ENCODE measurements at regions not wholly inside any gene's neighbourhood (a gene's known extent, or its start where the extent isn't known, plus 50 kb on each side); places are given as distances from the start of the nearest gene placed in this dataset.

GRCh38 chr19:34034318-34034846 lies 137.9 kb upstream of the LSM14A start (continued):
- TF ChIP-seq, protein P1, sequence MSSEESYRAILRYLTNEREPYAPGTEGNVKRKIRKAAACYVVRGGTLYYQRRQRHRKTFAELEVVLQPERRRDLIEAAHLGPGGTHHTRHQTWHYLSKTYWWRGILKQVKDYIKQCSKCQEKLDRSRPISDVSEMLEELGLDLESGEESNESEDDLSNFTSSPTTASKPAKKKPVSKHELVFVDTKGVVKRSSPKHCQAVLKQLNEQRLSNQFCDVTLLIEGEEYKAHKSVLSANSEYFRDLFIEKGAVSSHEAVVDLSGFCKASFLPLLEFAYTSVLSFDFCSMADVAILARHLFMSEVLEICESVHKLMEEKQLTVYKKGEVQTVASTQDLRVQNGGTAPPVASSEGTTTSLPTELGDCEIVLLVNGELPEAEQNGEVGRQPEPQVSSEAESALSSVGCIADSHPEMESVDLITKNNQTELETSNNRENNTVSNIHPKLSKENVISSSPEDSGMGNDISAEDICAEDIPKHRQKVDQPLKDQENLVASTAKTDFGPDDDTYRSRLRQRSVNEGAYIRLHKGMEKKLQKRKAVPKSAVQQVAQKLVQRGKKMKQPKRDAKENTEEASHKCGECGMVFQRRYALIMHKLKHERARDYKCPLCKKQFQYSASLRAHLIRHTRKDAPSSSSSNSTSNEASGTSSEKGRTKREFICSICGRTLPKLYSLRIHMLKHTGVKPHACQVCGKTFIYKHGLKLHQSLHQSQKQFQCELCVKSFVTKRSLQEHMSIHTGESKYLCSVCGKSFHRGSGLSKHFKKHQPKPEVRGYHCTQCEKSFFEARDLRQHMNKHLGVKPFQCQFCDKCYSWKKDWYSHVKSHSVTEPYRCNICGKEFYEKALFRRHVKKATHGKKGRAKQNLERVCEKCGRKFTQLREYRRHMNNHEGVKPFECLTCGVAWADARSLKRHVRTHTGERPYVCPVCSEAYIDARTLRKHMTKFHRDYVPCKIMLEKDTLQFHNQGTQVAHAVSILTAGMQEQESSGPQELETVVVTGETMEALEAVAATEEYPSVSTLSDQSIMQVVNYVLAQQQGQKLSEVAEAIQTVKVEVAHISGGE (CRISPR knock-in tag; IDR thresholded peaks at IDR 0.05): no peak
- TF ChIP-seq, protein P2, sequence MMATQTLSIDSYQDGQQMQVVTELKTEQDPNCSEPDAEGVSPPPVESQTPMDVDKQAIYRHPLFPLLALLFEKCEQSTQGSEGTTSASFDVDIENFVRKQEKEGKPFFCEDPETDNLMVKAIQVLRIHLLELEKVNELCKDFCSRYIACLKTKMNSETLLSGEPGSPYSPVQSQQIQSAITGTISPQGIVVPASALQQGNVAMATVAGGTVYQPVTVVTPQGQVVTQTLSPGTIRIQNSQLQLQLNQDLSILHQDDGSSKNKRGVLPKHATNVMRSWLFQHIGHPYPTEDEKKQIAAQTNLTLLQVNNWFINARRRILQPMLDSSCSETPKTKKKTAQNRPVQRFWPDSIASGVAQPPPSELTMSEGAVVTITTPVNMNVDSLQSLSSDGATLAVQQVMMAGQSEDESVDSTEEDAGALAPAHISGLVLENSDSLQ (IDR thresholded peaks at IDR 0.05): no peak

- no peak overlapping the region for H3K27ac ChIP-seq (ENCODE audit: control insufficient read depth, insufficient read depth)
- H3K4me2 ChIP-seq (ENCODE audit: control insufficient read depth, insufficient read depth): no peak overlapping the region
- in situ Hi-C loops (cut with MboI): no loop called here
- no peaks in the 10 kb centered on the region for H3K27me3 ChIP-seq (replicated peaks in 1 of 2; ENCODE audit: control insufficient read depth in 2 of 2, insufficient read depth in 2 of 2, low read length in 1 of 2)
- WGBS (ENCODE audit: insufficient coverage, insufficient replicate concordance, low lambda C conversion rate, missing lambda C conversion rate): 5% methylated on average over 15 of the region's 15 CpGs
- ATAC-seq (peak; percentile 78), FAIRE-seq (no peak), DNase-seq (ENCODE audit: low read depth, low spot score) (no peak)
- H3K4me3 ChIP-seq: no peak overlapping the region
- H3K4me1 ChIP-seq (ENCODE audit: control insufficient read depth, insufficient read depth, low read length): no peaks in the 10 kb centered on the region
- H3K36me3 ChIP-seq (ENCODE audit: control insufficient read depth in 2 of 2, insufficient read depth in 2 of 2, low read length in 1 of 2): no peaks in the 10 kb centered on the region
- H3K9me3 ChIP-seq (replicated peaks; ENCODE audit: control insufficient read depth, insufficient read depth, low read length): no peaks in the 10 kb centered on the region
- CTCF ChIA-PET: interaction anchor here (0.6 to 3.8 kb wide), 18 partner anchors 10 to 103 kb away, joined by 3 to 23 read pairs (median 4); no protein-coding TSS in a partner anchor
- intact Hi-C loops (cut with micrococcal nuclease; ENCODE audit: unreplicated experiment): loop anchor here (1.0 to 2.0 kb wide), 2 partner anchors 55 to 103 kb away; no protein-coding TSS in a partner anchor
- SMC1A ChIA-PET (ENCODE audit: uncharacterized antibody, unreplicated experiment): interaction anchor here (0.6 to 2.1 kb wide), 8 partner anchors 28 to 364 kb away, joined by 3 to 7 read pairs (median 4); no protein-coding TSS in a partner anchor
- no peaks in the 10 kb centered on the region for H4K20me1 ChIP-seq (ENCODE audit: control insufficient read depth, insufficient read depth)
- H3K79me2 ChIP-seq (ENCODE audit: control insufficient read depth, insufficient read depth, low read length): no peaks in the 10 kb centered on the region
- no TSS peak for BruUV-seq (replicated peaks)
- POLR2A ChIA-PET: interaction anchor here (0.5 kb wide), 1 partner anchor 1480 kb away, joined by 3 read pairs; no protein-coding TSS in a partner anchor
- no peak overlapping the region for H2AFZ ChIP-seq (ENCODE audit: control insufficient read depth, low read depth, low read length)
- H3K9ac ChIP-seq (ENCODE audit: control insufficient read depth, insufficient read depth, low read length): no peak overlapping the region
- RAD21 ChIA-PET (ENCODE audit: unreplicated experiment): interaction anchor here (1.0 to 2.2 kb wide), 2 partner anchors 54 to 135 kb away, joined by 3 to 7 read pairs; no protein-coding TSS in a partner anchor
- TF ChIP-seq POLR2AphosphoS5 (IDR thresholded peaks at IDR 0.05; ENCODE audit: low read length) (no peak), YY1 (IDR thresholded peaks at IDR 0.05; ENCODE audit: low read depth, low read length) (0 out of 2 replicates have a peak, but pooled peaks have one; percentile 27), RELA (IDR thresholded peaks at IDR 0.05; ENCODE audit: borderline replicate concordance, partially characterized antibody) (no peak), CTCF (IDR thresholded peaks at IDR 0.05 in 2 of 3, conservative IDR thresholded peaks at IDR 0.05 in 1 of 3; ENCODE audit: control insufficient read depth in 2 of 3, extremely low read depth in 1 of 3, insufficient read depth in 1 of 3, low read depth in 3 of 3, low read length in 3 of 3) (peak; percentile 70 to 90 (median 89)), EGR1 (IDR thresholded peaks at IDR 0.05; ENCODE audit: borderline replicate concordance in 1 of 2, low read depth in 2 of 2, low read length in 2 of 2) (no peak), RAD21 (IDR thresholded peaks at IDR 0.05; ENCODE audit: insufficient read depth, low read depth, low read length) (peak; percentile 42), SMC3 (IDR thresholded peaks at IDR 0.05; ENCODE audit: borderline replicate concordance, low read length) (peak; percentile 64), CREM (IDR thresholded peaks at IDR 0.05; ENCODE audit: low read depth) (0 out of 2 replicates have a peak, but pooled peaks have one; percentile 42)
- TF ChIP-seq, protein P3, sequence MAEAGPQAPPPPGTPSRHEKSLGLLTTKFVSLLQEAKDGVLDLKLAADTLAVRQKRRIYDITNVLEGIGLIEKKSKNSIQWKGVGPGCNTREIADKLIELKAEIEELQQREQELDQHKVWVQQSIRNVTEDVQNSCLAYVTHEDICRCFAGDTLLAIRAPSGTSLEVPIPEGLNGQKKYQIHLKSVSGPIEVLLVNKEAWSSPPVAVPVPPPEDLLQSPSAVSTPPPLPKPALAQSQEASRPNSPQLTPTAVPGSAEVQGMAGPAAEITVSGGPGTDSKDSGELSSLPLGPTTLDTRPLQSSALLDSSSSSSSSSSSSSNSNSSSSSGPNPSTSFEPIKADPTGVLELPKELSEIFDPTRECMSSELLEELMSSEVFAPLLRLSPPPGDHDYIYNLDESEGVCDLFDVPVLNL (IDR thresholded peaks at IDR 0.05; ENCODE audit: low read depth, low read length): no peak
- TF ChIP-seq, protein P2 (IDR thresholded peaks at IDR 0.05): peak; percentile 35; the same call in 1 of the 2 replicates
These were observed 130.3 kb upstream of the LSM14A start for GRCh38 chr19:34041925-34042521.

Data from GM12878 (cell line).